ENCODE measurements at regions not wholly inside any gene's neighbourhood (a gene's known extent, or its start where the extent isn't known, plus 50 kb on each side); places are given as distances from the start of the nearest gene placed in this dataset.
"Not testable (repeated sequence)": the region's sequence is repeated elsewhere in the genome, so short reads cannot be mapped to it uniquely, and the experiment has no call there.

- intact Hi-C loops (cut with micrococcal nuclease) = no loop called here
These were observed 219.4 kb upstream of the SSTR4 start for GRCh38 chr20:22815603-22816315.

- intact Hi-C loops (cut with micrococcal nuclease) = no loop called here
These were observed 216.5 kb upstream of the SSTR4 start for GRCh38 chr20:22818636-22819035.

- intact Hi-C loops (cut with micrococcal nuclease) = no loop called here
These were observed 216.0 kb upstream of the SSTR4 start for GRCh38 chr20:22819112-22819511.

- intact Hi-C loops (cut with micrococcal nuclease) = no loop called here
These were observed 215.3 kb upstream of the SSTR4 start for GRCh38 chr20:22819784-22820183.

GRCh38 chr20:22821081-22821727 lies 213.9 kb upstream of the SSTR4 start:
- intact Hi-C loops (cut with micrococcal nuclease) = no loop called here

- intact Hi-C loops (cut with micrococcal nuclease) = no loop called here
These were observed 213.3 kb upstream of the SSTR4 start for GRCh38 chr20:22821796-22822195.

- intact Hi-C loops (cut with micrococcal nuclease) = no loop called here
These were observed 212.0 kb upstream of the SSTR4 start for GRCh38 chr20:22823119-22823518.

- intact Hi-C loops (cut with micrococcal nuclease) = no loop called here
These were observed 211.0 kb upstream of the SSTR4 start for GRCh38 chr20:22824077-22824476.

GRCh38 chr20:22825076-22825475 lies 210.0 kb upstream of the SSTR4 start:
- intact Hi-C loops (cut with micrococcal nuclease) = no loop called here

GRCh38 chr20:22825546-22825945 lies 209.6 kb upstream of the SSTR4 start:
- intact Hi-C loops (cut with micrococcal nuclease) = no loop called here

GRCh38 chr20:22826306-22827230 lies 208.5 kb upstream of the SSTR4 start:
- intact Hi-C loops (cut with micrococcal nuclease) = no loop called here

GRCh38 chr20:22827916-22828315 lies 207.2 kb upstream of the SSTR4 start:
- intact Hi-C loops (cut with micrococcal nuclease) = no loop called here

GRCh38 chr20:22829356-22829755 lies 205.8 kb upstream of the SSTR4 start:
- intact Hi-C loops (cut with micrococcal nuclease) = no loop called here

GRCh38 chr20:22830138-22830537 lies 205.0 kb upstream of the SSTR4 start:
- intact Hi-C loops (cut with micrococcal nuclease) = no loop called here

- intact Hi-C loops (cut with micrococcal nuclease) = not testable (repeated sequence)
These were observed 204.4 kb upstream of the SSTR4 start for GRCh38 chr20:22830715-22831114.

- intact Hi-C loops (cut with micrococcal nuclease) = no loop called here
These were observed 201.3 kb upstream of the SSTR4 start for GRCh38 chr20:22833851-22834250.

GRCh38 chr20:22834651-22835256 lies 200.4 kb upstream of the SSTR4 start:
- intact Hi-C loops (cut with micrococcal nuclease) = no loop called here

- intact Hi-C loops (cut with micrococcal nuclease) = no loop called here
These were observed 198.9 kb upstream of the SSTR4 start for GRCh38 chr20:22836211-22836610.

- intact Hi-C loops (cut with micrococcal nuclease) = no loop called here
These were observed 198.2 kb upstream of the SSTR4 start for GRCh38 chr20:22836877-22837276.

- intact Hi-C loops (cut with micrococcal nuclease) = no loop called here
These were observed 197.1 kb upstream of the SSTR4 start for GRCh38 chr20:22838001-22838400.

GRCh38 chr20:22841846-22842245 lies 193.3 kb upstream of the SSTR4 start:
- intact Hi-C loops (cut with micrococcal nuclease) = no loop called here

- intact Hi-C loops (cut with micrococcal nuclease) = no loop called here
These were observed 192.3 kb upstream of the SSTR4 start for GRCh38 chr20:22842793-22843192.

Data from T-helper 1 cell treated with Interleukin-12 subunit alpha and Interleukin-12 subunit beta and Interleukin-4 antibody, amounts not matched to agents 30 ng/mL and 1 ng/mL, for 36 hours (primary cell).